Testis (tissue), 2 donors: ENCODE measurements at regions not wholly inside any gene's neighbourhood (a gene's known extent, or its start where the extent isn't known, plus 50 kb on each side); places are given as distances from the start of the nearest gene placed in this dataset.

Experiments used
- DNase-seq: peaks from one replicate; pipeline ENCODE4 v3.0.0-alpha.2; 2019
- H3K27ac ChIP-seq, 2 donors: fragments of 200-600 bp; sonication (generic); one replicate each; pipeline ENCODE4 v1.5.1; 2019
- H3K27me3 ChIP-seq: fragments of 200-600 bp; sonication (generic); one replicate; pipeline ENCODE4 v1.5.1; 2019
- H3K36me3 ChIP-seq: fragments of 200-600 bp; sonication (generic); one replicate; pipeline ENCODE4 v1.5.1; 2017; ENCODE audit warnings: low read depth; ENCODE audit errors: missing control alignments
- H3K4me1 ChIP-seq: fragments of 200-600 bp; sonication (generic); one replicate; pipeline ENCODE4 v1.5.1; 2019
- H3K4me3 ChIP-seq, 2 donors: fragments of 200-600 bp; sonication (generic); one replicate each; pipeline ENCODE4 v1.5.1; 2017 to 2019
- H3K9me3 ChIP-seq: fragments of 200-600 bp; sonication (generic); one replicate; pipeline ENCODE4 v1.5.1; 2017
- POLR2A ChIP-seq: fragments of 450-650 bp; IDR thresholded peaks from one replicate; pipeline ENCODE4 v1.6.1; 2017; ENCODE audit warnings: antibody characterized with exemption, mild to moderate bottlenecking, moderate library complexity
- WGBS, 2 donors: methylation state at CpG; one replicate each; pipeline ENCODE4 v1.1.5; 2018; 5-methylcytosine and 5-hydroxymethylcytosine counted together
- intact Hi-C: fragments of 100-400 bp; cut with DNase I; formaldehyde crosslinking; loops from one replicate; pipeline ENCODE4 v1.15.1; 2023; ENCODE audit warnings: low total_unique reads
- TF ChIP-seq, protein P1 (sequence below), 3 experiments: fragments of 450-650 bp in 2 of 3; fragments of 200-600 bp in 1 of 3; sonication (generic) in 1 of 3; IDR thresholded peaks; one replicate each; pipeline ENCODE4 v1.5.1; 2016 to 2019; ENCODE audit warnings: antibody characterized with exemption in 3 of 3, mild to moderate bottlenecking in 2 of 3, moderate library complexity in 1 of 3

DNA sequence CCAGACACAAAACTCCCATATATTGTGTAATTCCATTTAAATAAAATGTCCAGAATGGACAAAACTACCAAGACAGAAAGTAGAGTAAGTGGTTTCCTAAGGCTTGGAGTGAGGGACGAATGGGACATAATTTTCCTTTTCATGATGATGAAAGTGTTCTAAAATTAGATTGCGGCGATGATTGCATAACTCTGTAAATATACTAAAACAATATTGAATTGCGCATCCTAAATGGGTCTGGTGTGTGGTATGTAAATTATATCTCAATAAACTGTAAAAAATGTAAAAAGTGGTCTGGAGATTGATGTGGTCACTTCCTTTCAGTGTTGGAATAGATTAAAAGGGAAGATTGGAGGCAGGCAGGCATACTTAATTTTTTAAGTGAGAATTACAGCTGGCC lies 105.9 kb upstream of the KCNAB1 start:
- intact Hi-C loops: no loop called here
- H3K4me3 ChIP-seq: no peak overlapping the region
- H3K9me3 ChIP-seq: no peaks in the 10 kb centered on the region
- no peak for TF ChIP-seq POLR2A
- TF ChIP-seq, protein P1, sequence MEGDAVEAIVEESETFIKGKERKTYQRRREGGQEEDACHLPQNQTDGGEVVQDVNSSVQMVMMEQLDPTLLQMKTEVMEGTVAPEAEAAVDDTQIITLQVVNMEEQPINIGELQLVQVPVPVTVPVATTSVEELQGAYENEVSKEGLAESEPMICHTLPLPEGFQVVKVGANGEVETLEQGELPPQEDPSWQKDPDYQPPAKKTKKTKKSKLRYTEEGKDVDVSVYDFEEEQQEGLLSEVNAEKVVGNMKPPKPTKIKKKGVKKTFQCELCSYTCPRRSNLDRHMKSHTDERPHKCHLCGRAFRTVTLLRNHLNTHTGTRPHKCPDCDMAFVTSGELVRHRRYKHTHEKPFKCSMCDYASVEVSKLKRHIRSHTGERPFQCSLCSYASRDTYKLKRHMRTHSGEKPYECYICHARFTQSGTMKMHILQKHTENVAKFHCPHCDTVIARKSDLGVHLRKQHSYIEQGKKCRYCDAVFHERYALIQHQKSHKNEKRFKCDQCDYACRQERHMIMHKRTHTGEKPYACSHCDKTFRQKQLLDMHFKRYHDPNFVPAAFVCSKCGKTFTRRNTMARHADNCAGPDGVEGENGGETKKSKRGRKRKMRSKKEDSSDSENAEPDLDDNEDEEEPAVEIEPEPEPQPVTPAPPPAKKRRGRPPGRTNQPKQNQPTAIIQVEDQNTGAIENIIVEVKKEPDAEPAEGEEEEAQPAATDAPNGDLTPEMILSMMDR (IDR thresholded peaks at IDR 0.05): no peak
- H3K27ac ChIP-seq: no peak overlapping the region
- no peak for DNase-seq
- no peaks in the 10 kb centered on the region for H3K36me3 ChIP-seq
- no peaks in the 10 kb centered on the region for H3K27me3 ChIP-seq
- H3K4me1 ChIP-seq: no peaks in the 10 kb centered on the region
- WGBS, 2 donors: 67 to 75% methylated on average over 4 of the region's 4 CpGs

DNA sequence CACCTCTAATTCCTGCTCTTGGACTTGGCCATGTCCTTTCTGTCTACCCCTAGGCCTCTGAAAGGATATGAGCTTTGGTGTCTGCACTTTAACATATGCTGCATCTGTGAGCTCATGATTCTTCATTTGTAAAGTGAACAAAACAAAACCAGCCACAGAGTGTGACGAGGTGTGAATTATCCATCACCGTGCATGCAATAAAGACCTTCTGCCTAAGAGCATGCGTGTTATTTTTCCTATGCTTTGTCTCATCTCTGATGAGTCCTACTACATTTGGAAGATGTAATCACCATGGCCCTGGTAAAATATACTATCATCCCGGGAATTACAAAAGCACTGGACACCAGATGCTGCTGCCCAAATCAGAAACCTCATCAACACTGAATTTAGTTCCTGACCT lies 103.5 kb upstream of the KCNAB1 start:
- WGBS, 2 donors: 85 to 90% methylated on average over 4 of the region's 4 CpGs
- H3K27ac ChIP-seq: no peak overlapping the region
- no peak for DNase-seq
- no peaks in the 10 kb centered on the region for H3K36me3 ChIP-seq
- no peak overlapping the region for H3K4me3 ChIP-seq
- no peaks in the 10 kb centered on the region for H3K4me1 ChIP-seq
- no peak for TF ChIP-seq POLR2A
- TF ChIP-seq, protein P1 (IDR thresholded peaks at IDR 0.05): no peak
- no peaks in the 10 kb centered on the region for H3K27me3 ChIP-seq
- H3K9me3 ChIP-seq: no peaks in the 10 kb centered on the region
- intact Hi-C loops: no loop called here

DNA sequence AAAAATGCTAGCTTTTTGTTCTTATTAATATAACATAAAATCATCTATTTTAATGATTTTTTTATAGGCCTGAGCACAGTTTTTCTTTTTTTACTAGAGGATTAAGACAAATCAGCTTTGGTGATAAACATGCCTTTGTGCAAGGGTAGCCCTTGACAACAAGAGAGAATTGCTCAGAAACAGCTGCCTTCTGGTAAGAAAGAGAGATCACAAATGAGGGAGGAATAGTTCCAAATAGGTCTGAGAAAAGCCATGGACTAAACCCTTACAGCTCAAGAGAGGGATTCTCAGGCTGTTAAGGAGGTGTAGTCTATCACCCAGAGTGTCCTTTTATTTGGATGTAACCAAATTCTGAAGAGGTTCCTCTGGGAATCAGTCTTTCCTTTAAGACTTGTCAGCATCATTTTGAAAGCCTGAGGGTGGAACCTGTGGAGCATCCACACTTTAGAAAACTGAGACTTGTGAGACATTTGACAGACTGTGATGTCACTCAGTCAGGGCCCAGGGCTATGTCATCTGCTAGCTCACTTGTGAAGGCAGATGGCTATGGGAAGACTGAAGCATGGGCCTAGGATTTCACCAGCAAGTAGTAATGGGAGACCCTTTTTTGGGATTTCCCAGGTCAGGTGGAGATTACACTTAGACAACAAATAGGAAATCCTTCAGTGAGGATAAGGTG lies 102.9 kb upstream of the KCNAB1 start:
- TF ChIP-seq, protein P1 (IDR thresholded peaks at IDR 0.05): no peak
- no peak for TF ChIP-seq POLR2A
- Histone ChIP-seq H3K4me3 (no peak overlapping the region), H3K27ac (no peak overlapping the region), H3K36me3 (no peaks in the 10 kb centered on the region), H3K4me1 (no peaks in the 10 kb centered on the region), H3K27me3 (no peaks in the 10 kb centered on the region), H3K9me3 (no peaks in the 10 kb centered on the region)
- no peak for DNase-seq
- intact Hi-C loops: no loop called here

DNA sequence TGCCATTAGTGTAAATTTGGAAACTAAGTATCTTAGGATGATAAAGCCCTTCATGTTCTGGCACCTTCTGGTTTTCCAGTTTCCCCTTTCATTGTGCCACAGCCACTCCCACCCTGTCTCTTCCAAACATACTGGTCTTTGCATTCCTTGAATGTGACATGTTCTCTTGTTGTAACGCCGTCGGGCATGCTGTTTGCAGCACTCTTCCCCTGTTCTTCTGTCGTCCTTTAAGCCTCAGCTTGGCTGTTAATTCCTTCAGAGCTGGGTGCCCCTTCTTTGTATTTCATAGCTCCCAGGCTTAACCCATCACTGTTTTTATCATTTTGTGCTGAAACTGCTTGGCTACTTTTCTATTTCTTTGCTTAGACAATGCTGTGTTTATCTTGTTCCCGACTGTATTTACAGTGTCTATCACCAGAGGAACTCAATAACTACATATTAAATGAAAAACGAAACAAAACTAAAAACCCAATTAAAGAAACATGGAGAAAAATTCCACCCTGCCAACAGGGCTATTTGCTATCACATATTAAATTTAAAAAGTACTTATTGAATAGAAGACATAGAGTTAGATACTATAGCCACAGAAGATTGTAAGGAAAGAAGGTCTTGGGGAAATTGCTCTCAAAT lies 95.4 kb upstream of the KCNAB1 start:
- H3K9me3 ChIP-seq: no peaks in the 10 kb centered on the region
- H3K36me3 ChIP-seq: no peaks in the 10 kb centered on the region
- no peaks in the 10 kb centered on the region for H3K4me1 ChIP-seq
- DNase-seq: no peak
- TF ChIP-seq, protein P1 (IDR thresholded peaks at IDR 0.05): no peak
- no peak for TF ChIP-seq POLR2A
- H3K4me3 ChIP-seq: no peak overlapping the region
- intact Hi-C loops: no loop called here
- H3K27me3 ChIP-seq: no peaks in the 10 kb centered on the region
- H3K27ac ChIP-seq: no peak overlapping the region
- 17 to 32% methylated on average over 6 of the region's 6 CpGs for WGBS, 2 donors

DNA sequence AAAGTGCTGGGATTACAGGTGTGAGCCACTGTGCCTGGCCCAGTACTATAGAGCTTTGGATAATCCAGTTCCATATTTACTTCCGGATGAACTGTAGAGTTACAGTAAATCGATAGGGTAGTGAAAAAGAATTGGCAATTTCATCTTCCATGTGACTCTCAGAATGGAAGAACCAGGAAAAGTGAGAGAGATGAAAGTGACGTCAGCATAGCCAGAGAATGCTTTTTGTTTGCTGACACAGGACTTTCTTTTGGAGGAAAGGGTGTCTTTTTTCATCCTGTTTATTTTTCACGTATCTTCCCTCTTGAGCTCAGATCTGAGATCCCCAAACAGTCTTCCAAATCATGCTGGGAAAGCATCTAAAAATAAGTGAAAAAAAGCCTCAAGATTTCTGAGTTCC lies 91.2 kb upstream of the KCNAB1 start:
- H3K36me3 ChIP-seq: no peaks in the 10 kb centered on the region
- H3K9me3 ChIP-seq: no peaks in the 10 kb centered on the region
- H3K4me1 ChIP-seq: no peaks in the 10 kb centered on the region
- no peak for DNase-seq
- H3K4me3 ChIP-seq: no peak overlapping the region
- WGBS, 2 donors: 86 to 87% methylated on average over 4 of the region's 4 CpGs
- no peak for TF ChIP-seq POLR2A
- TF ChIP-seq, protein P1 (IDR thresholded peaks at IDR 0.05): no peak
- intact Hi-C loops: no loop called here
- H3K27ac ChIP-seq: no peak overlapping the region
- no peaks in the 10 kb centered on the region for H3K27me3 ChIP-seq
